ENCODE measurements at regions not wholly inside any gene's neighbourhood (a gene's known extent, or its start where the extent isn't known, plus 50 kb on each side); places are given as distances from the start of the nearest gene placed in this dataset.

DNA sequence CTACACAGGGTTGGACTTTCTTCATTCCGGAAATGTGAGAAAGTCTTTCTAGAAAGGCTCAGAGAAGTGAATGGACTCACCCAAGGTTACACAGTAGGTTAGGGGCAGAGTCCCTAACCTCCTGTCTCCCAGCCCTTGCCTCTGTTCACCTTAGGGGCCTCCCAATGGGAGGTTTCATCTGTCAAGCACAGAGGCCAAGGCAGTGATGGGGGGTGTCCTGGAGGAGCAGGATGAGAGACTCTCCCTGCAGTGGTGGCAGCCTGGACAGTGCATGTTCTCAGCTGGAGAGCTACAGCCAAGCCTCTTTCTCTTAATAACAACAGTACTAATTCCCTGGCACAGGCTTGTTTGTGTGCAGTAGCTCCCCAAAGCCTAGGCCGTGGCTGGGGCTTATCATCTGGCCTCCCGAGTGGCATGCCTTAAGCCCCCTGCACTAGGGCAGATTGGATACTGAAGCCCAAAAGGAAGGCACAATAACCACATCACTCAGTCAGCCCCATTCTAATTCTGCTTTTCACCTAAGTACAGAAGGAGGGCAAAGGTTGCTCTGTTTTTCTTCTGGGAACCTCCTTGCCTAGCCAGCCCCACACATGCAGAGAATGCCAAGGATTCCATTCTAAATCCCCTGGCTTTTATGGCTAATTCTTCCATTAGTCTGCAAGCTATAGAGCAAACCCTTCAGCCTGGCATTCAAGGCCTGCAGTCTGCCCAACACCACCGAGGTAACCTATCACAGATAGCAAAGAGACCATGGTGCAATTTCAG is 50.2 kb upstream of the XPA start:
- DNase-seq = no peak

DNA sequence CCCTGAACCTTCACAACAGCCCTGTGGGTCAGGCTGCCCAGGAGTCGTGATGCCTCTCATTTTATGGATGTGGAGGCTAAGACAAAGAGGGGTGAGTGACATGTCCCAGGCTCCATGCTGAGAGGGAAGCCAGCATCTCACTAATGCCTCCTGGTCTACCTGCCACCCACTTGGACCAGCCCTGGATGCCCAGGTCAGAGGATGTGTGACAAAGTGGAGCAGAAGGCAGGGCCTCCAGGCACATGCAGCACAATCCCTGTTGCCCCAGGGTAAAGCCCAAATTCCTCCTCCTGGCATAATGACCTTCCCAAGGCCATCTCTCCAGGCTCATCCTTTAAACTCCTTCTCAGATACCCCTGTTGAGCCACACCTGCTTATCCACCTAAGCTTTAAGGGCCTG is 51.4 kb upstream of the XPA start:
- DNase-seq = no peak

DNA sequence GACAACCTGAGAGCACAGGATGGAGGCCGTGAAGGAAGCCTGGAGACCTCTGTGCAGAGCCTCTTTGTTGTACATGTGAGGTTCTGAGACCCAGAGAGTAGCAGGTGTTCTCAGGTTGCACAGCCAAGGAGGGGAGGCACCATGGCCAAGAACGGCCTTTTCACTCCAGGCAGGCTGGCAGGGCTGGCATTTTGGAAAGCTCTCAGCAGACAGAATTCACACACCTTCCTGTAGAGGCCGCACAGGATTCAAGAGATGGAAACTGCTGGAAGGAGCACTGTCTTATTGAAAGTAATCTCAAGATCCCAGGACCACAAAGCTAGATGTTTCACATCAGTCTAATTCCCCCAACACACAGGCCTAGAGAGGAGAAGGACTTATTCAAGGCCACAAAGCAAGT is 52.8 kb upstream of the XPA start:
- no peak for DNase-seq

DNA sequence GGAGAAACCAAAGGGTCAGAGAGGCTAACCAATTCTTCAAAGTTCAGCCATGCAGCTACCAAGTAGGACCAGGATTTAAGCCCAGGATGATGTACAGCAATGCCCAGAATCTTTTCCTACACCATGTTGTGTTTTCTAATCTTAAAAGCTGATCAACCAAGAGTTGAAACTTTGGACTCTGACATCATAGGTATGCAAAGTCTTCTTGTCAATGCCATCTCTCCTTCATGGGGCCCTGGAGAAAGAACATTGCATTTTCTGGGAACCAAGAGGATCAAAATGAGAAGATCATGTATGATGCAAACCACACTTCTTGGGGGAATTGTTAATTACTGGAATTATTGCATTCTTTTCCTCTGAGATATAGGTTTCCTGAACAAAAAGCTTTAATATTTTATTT is 54.4 kb upstream of the XPA start:
- DNase-seq = no peak

DNA sequence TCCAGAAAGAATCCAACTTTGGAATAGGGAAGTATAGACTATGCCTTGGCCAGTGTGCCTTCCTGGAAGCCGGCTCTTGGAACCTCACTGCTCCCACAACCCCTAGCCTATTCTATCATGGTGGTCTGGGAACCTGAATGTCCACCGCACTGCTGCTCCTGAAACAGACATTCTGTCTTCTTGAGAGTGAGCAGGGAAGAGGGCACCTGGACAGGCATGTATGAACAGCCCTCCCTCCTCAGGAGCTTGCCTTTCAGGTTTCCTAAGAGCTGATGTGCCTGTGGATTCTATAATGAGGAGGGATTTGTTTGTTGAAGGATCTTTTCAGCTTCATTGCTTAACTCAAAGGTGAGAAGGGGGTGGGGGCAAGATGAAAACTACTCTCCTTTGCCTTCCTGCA is 55.1 kb upstream of the XPA start:
- DNase-seq = no peak

DNA sequence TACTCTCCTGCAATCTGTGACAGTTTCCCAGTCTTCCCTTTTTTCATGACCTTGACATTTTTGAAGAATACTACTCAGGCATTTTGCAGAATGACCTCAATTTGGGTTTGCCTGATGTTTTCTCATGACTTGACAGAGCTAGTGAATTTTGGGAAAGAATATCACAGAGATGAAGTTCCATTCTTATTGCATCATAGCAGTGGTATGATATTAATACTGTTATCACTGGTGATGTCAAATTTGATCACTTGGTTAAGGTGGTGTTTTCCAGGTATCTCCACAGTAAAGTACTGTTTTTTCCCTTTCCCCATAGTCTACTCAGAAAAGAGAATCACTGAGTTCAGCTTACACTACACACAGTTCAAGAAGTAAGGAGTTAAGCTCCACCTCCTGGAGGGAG is 56.2 kb upstream of the XPA start:
- no peak for DNase-seq

DNA sequence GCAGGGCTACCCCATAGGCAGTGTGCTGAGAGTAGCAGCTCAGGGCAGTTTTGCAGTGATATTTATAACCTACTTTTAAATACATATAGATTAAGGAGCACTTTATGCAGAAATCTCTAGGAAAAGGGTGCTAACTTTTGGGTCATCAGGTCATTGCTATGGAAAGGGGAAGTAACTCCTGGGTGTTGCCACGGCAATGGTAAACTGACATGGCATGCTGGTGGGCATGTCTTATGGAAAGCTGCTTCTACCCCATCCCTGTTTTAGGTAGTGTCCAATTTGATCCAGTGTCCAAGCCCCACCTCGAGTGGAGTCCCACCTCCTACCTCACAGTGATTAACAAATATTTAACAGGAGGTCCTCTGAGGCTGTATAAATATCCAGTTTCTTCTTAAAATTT is 56.8 kb upstream of the XPA start:
- DNase-seq = no peak

DNA sequence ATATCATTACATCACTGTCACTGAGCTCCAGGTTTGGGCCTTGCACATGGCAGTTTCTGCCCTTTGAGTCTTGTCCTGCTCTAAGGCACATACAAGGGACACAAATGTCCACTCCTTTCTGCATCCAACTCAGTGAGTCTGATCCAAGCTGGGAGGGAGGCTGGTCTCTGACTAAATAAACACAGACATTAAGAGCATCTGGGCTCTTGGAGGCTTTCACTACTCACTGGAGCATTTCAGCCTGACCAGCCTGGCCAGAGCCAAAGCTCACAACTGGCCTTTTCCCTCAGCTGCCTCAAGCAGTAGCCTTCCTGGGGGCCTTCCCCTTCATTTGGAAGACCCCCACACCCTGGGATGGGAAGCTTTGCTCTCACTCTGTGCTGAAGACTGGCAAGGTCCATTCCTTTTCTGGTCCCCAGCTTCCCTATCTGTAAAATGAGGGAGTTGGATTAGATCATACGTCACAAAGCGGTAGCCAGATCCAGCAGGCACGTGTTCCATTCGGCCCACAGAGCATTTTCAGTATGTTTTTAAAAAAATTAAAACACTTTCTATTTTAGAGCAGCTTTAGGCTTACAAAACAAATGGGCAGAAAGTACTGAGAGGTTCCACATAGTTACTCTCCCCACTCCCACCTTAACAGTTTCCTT is 58.6 kb upstream of the XPA start:
- DNase-seq = no peak

DNA sequence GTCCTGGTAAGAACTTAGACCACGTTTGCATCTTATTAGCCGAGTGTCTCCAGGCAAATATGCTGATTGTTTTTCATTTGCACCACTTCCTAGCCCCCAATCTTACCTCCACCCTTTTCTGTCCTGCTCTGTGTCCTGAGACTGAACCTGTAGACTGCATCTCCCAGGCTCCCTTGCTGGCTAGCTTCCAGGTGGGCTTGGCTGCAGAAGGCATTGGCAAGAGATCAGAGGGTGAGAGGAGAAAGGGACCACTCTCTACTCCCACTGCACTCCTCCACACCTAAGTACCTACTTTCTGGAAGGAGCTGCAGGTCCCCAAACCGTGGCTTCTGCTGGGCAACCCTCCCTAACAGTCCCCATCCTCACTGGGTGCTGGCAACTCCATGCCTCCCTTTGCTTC is 59.9 kb upstream of the XPA start:
- no peak for DNase-seq

DNA sequence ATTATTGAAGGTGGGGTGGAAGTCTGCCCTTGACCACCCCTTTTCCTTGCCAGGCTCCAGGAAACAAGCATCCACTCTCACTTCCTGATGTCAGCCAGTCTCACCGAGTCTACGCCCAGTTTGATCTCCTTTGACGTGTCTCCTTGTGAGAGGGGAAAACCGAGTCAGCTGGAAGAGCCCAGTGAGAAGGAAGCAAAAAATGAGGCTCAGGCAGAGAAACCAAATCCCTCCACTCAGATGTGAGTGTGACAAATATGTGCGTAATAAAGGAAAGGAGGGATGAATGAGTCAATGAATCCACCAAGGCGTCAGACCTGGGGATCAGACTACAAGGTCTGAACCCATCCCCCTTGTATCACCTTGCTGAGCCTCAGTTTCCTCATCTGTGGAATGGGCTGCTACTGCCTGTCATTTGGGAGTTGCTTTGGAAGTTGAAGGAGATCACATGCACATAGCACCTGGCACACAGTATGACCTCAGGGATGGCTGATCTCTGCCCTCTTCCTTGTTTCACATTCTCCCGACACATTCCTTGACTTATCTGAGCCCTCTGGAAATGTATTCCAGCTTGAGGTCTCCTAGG is 61.3 kb upstream of the XPA start:
- DNase-seq = no peak

DNA sequence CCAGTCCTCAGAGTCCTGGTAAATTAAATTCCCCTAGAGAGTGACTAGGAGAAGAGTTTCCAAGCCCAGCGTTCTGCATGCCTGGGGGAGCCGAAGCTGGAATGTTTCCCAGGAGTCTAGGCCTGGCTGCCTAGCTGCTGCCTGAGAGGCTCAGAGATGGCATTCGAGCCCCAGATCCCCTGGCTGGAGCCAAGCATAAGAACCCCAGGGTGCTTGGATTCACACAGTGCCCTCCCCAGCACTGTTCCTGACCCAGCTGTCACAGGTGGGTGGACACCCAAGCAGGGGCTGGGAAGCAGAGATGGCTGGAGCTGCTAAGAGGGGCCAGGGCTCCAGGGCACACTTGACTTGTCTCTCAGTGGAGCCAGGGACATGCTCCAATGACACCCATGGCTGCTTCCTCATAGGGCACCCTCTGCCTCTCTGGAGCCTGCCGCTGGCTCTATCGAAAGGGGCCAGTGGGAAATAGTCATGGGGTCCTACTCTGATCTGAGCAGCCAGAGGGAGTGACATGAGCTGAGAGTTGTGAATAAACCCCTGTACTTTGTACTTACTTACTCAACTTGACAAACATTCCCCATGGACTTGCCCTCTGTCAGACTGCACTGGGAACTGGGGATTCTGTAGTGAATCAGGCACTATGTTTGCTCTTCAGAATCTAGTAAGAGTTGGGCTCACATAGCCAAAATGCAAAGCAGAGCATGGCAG is 62.6 kb upstream of the XPA start:
- no peak for DNase-seq

DNA sequence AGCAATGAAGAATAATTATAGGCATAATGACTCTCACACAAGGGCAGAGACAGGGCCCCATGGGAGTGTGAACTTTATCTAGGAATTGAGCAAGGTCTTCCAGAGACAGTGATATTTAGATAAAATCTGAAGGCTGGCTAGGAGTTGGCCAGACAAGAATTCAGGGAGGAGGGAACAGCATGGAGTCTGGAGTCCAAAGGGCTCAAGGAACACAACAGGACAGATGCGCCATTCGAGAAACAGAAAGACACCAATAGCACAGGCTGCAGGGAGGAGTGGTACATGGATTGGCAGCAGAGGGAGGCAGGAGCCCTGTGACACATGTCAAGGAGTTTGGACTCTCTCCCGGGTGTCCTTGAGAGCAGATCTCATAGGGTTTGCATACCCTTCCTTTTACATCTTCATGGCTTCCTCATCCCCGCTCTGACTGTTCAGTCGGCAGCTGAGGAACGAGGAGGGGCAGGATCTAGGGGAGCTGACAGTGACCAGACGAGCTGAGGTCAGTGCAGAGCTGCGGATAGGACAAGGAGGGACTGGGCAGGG is 64.0 kb upstream of the XPA start:
- no peak for DNase-seq

DNA sequence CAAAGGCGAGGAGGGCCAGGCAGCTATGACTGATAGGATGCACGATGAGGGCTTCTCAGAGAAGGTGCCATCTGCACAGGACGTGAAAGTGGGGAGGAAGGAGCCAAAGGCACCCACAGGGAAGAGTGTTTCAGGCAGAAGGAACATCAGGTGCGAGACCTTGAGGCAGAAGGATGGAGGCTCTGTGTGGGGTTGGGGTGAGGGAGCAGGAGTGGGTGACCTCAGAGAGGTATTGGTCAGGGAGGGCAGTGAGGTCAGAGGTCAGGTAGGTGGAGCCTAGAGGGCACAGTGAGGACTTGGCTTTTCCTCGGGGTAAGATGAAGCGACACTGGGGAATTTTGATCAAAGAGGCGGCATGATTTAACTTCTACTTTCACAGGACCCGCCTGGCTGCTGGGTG is 64.7 kb upstream of the XPA start:
- no peak for DNase-seq

DNA sequence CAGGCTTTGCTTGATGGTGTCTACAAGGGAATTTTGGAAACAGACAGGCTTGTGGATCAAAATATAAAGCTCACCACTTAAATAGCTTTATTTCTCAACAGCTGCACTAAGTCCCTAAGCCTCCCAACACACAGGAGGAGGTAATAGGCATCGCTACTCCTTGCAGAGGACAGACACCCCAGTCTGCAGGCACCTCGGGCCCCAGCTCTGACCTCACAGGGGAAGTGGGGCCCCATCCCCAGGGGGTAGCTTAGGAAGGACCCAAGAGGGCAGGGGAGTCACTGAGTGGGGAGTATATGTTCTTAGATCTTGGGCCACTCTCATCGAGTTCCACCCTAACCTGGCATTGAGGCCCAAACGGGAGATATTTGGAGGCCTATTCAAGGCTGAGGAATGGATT is 66.7 kb upstream of the XPA start:
- no peak for DNase-seq

DNA sequence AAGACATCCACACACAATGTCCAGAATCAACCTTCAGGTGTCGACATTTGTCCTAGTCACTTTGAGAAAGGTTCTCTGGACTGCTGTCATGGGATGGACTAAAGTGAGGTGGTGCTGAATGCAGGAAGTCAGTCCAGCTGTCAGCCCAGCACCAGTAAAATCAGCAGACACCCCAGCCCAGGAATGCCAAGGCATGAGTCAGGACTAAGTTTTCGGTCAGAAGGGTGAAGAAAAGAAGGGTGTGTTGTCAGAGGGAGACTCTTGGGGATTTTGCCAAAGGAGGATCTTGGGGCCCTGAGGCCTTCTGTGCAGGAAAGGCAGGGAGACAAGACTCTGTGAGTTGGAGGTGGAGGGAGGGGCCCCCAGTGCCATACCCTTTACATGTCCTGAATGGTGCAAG is 69.0 kb upstream of the XPA start:
- DNase-seq = no peak

DNA sequence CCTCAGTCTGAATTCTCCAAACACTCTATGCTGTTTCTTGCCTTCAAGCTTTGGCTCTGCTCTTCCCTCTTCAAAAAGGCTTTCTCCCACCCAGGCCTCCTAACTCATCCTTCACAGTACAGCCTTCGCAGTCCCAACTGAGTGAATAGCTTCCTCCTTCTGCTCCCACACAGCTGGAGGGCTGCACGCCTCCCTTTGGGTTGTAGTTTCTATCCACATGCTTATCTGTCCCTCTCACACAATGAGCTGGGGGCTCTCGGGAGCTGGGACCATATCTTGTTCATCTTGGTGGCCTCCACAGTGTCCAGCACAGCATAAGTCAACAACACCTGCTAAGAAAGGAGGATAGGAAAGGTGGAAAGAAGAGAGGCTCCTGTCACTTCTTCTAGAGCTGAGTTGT is 69.5 kb upstream of the XPA start:
- DNase-seq = no peak

DNA sequence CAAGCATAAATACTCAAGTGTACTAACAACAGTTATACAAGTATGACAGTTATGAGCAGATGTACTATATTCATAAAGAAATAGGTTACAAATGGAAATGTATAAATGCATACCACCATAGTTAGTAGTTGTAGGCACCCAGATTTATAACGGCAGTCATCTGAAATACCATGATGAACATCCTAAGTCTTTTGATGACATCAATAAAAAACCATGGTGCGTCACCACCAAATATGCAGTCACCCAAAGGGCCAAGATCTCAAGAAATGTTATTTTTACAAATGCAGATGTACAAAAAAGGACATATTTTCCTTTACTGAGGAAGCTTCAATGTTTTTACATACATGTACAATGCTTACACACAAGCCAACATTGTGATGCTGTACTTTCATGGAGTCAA is 70.8 kb upstream of the XPA start:
- DNase-seq = no peak

DNA sequence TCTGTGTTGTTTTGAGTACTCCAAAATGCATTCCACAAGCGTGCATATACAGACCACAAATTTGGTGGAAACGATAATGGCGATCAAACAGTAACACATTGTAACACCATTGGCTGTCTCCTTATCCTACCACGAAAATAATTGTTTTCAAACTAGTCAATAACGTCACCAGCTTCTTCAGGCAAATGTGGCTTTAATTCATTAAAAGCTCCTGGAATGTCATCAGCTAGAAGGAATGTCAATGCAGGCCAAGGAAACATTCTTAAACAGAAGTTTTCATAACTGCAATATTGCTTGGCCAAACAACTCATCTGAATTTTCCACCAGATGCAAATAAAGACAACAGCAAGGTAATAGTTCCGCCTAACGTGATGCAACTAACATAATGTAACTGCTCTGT is 71.6 kb upstream of the XPA start:
- no peak for DNase-seq

DNA sequence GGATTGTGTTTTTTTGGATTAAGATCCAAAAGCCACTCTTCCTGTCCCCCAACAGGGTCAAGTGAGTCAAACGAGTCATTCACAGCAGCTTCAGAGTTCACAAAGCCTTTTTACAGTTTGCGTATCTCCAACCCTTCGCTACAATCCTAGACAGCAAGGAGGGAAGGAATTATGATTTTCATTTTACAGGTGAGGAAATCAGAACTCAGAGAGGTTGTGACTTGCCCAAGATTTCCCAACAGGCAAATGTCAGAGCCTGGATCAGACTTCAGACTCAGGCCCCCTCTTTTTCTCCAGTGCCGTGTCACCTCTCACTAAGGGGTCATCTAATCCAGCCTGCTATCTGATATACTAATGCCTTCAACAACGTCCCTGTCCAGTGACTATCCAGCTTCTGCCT is 72.1 kb upstream of the XPA start:
- DNase-seq = no peak

DNA sequence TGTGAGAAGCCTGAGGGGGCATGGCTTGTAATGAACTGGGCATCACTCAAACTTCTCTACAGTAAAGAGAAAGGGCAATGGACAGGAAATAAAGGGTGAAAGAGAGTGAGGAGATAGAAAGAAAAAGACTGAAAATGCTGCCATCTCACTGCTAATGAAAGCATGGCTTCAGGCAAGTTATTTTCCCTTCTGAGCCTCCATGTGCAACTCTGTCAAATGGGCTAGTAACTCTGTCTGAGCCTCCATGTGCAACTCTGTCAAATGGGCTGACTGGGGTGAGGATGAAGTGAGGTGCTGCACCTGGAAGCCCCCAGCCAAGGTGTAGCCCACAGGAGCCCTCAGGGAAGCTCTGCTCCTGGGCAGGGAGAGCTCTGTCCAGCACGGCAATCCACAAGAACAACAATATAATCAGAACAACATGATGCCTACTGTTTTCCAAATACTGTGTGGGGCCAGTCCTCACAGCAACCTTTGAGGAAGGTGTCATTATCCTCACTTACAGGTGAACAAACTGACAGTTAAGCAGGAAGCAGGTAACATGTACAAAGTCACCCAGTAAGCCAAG is 73.8 kb upstream of the XPA start:
- DNase-seq = no peak

DNA sequence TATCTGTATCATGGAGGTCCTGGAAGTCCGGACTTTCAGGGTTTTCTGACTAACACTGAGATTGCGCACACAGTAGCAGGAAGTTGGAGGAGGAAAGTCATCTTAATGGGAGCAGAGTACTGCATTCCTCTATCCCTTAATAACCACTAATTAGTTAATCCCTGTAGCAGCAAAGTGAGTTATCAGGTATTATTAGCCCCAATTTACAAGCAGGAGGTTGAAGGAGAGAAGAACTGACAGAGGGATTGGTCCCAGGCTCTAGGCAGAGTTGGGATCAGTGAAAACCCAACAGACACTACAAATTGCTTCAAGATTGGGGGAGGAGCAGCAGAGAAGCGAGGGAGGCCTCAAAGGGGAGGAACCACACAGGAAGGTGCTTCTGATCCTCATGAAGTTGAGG is 74.5 kb upstream of the XPA start:
- no peak for DNase-seq

DNA sequence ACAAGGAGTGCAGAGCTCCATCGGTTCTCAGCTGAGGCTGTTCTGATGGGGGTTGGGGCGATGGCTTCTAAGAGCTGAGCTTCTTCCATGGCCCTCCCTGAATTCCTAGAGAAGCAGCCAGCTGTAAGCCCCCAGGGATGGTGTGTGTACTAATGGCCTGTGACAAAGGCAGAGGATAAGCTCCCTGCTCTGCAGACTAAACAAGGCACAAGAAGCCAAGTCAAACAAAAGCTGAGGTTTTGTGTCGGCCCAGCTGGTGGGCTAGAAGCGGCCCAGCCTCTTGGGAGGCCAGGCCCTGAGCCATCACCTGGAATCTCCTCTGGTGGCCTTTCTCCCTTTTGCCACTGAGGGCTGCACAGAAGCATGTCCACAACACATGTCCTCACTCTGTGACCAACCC is 75.0 kb upstream of the XPA start:
- DNase-seq = no peak

DNA sequence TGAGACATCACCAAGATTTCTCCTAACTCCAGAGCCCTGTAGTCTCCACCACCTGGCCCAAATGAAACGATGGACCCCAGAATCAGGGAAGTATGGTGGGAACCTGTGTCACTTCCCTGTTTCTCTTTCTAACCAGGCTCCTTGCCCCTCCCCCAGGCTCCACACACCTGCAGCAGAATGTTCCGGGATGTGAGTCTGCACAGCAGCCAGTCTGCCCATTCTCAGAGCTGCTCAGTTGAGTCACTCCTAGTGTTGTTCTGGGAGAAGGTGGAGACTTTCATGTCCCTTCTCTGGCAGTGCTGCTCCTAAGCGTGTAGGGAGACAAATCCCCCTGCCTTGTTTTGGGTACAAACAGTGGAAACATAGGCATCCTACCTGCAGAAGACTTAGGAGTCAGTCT is 76.0 kb upstream of the XPA start:
- no peak for DNase-seq

DNA sequence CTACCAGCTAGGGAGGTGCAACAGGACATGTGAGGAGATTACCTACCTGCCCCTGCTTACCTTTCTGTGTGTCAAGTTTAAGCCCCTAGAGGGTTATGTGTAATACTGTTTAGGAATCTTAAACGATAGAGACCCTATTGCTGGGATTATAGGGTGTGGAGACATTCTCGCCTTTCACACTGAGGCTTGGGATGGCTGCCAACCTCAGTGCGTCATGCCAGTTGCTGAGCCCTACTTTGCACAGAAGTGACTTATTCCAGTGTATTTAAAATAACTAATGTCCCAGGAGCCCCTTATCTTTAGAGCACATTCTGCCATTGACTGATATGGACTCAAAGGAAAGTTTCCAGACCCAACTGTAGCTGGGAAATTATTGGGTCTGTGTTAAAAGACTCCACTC is 76.6 kb upstream of the XPA start:
- DNase-seq = no peak

Measured in stimulated activated CD4-positive, alpha-beta T cell treated with anti-CD3 and anti-CD28 coated beads, Interleukin-2, amount 100 ng/mL, for 24 hours (primary cell).